HEK293 (cell line): ENCODE measurements at regions not wholly inside any gene's neighbourhood (a gene's known extent, or its start where the extent isn't known, plus 50 kb on each side); places are given as distances from the start of the nearest gene placed in this dataset.

Source experiments
- CTCF ChIA-PET: fragments of 350-600 bp; formaldehyde crosslinking; extraction: SDS; loops from one replicate; lab custom pipeline; 2021; ENCODE audit warnings: antibody characterized with exemption; lab: Yijun Ruan, JAX
- POLR2A ChIA-PET: fragments of 300-600 bp; formaldehyde crosslinking; extraction: SDS; loops from one replicate; lab custom pipeline; 2020; ENCODE audit warnings: antibody characterized with exemption, inconsistent platforms; lab: Yijun Ruan, JAX
- H3K27ac ChIP-seq: fragments of 200-500 bp; sonication (Bioruptor generic); 2 replicates; pipeline ENCODE4 v1.5.1; 2014; ENCODE audit warnings: low read depth, low read length, control low read depth, inconsistent platforms; ENCODE audit errors: extremely low read depth
- H3K36me3 ChIP-seq, 2 experiments: fragments of 200-500 bp in 1 of 2; sonication (Bioruptor generic) in 1 of 2; 1 replicate in 1 of 2; 2 replicates in 1 of 2; pipeline ENCODE4 v1.5.1; 2014 to 2017; ENCODE audit warnings: inconsistent platforms in 2 of 2, low read length in 2 of 2; ENCODE audit not compliant: control insufficient read depth in 2 of 2, insufficient read depth in 1 of 2
- H3K4me1 ChIP-seq: fragments of 200-500 bp; sonication (Bioruptor generic); 2 replicates; pipeline ENCODE4 v1.5.1; 2014; ENCODE audit warnings: mild to moderate bottlenecking, low read length, inconsistent platforms; ENCODE audit not compliant: control insufficient read depth, insufficient read depth
- H3K4me3 ChIP-seq: 2 replicates; pipeline ENCODE4 v1.5.1; 2011; ENCODE audit warnings: low read depth, mild to moderate bottlenecking, control low read depth, low read length, moderate library complexity
- H3K9me3 ChIP-seq: fragments of 200-500 bp; sonication (Bioruptor generic); 2 replicates; pipeline ENCODE4 v1.5.1; 2014; ENCODE audit warnings: low read depth, low read length, inconsistent platforms; ENCODE audit not compliant: control insufficient read depth, insufficient read depth
- BCL11A ChIP-seq: fragments of 450-650 bp; formaldehyde crosslinking; IDR thresholded peaks from 2 replicates; pipeline ENCODE4 v1.5.1; 2016; ENCODE audit warnings: low read depth, missing biosample characterization, missing genetic modification characterization
- SETDB1 ChIP-seq: IDR thresholded peaks from one replicate; pipeline ENCODE4 v1.6.1; 2017; ENCODE audit warnings: mild to moderate bottlenecking, low read length, moderate library complexity, mixed read lengths; ENCODE audit not compliant: insufficient read length
- ZBTB7A ChIP-seq: fragments of 450-650 bp; formaldehyde crosslinking; IDR thresholded peaks from 2 replicates; pipeline ENCODE4 v1.5.1; 2016; ENCODE audit warnings: low read depth, missing biosample characterization, missing genetic modification characterization
- ZNF214 ChIP-seq: fragments of 450-650 bp; formaldehyde crosslinking; IDR thresholded peaks from 2 replicates; pipeline ENCODE4 v1.5.1; 2017; ENCODE audit warnings: missing biosample characterization, mild to moderate bottlenecking, missing genetic modification characterization, borderline replicate concordance
- ZNF274 ChIP-seq, 2 experiments: fragments of 200-500 bp in 1 of 2; fragments of 450-650 bp in 1 of 2; sonication (Bioruptor generic) in 1 of 2; formaldehyde crosslinking in 1 of 2; IDR thresholded peaks; 2 replicates each; pipeline versions ENCODE4 v1.5.1 to v1.6.1; 2014 to 2016; ENCODE audit warnings: borderline replicate concordance in 1 of 2, inconsistent platforms in 1 of 2, low read length in 1 of 2, missing biosample characterization in 1 of 2, missing genetic modification characterization in 1 of 2
- ZNF366 ChIP-seq: fragments of 450-650 bp; formaldehyde crosslinking; conservative IDR thresholded peaks from 2 replicates; pipeline ENCODE4 v1.5.1; 2016; ENCODE audit warnings: missing biosample characterization, missing genetic modification characterization
- ZNF510 ChIP-seq: fragments of 450-650 bp; formaldehyde crosslinking; IDR thresholded peaks from 2 replicates; pipeline ENCODE4 v1.5.1; 2018; ENCODE audit warnings: mild to moderate bottlenecking, missing genetic modification characterization, missing biosample characterization; ENCODE audit not compliant: insufficient replicate concordance
- ZNF571 ChIP-seq: fragments of 450-650 bp; formaldehyde crosslinking; IDR thresholded peaks from 2 replicates; pipeline ENCODE4 v1.5.0; 2017; ENCODE audit warnings: missing biosample characterization, missing genetic modification characterization
- ZNF791 ChIP-seq: fragments of 450-650 bp; formaldehyde crosslinking; IDR thresholded peaks from 2 replicates; pipeline ENCODE4 v1.5.1; 2016; ENCODE audit warnings: missing biosample characterization, missing genetic modification characterization
- TF ChIP-seq, protein P1 (sequence below): fragments of 450-650 bp; formaldehyde crosslinking; IDR thresholded peaks from 2 replicates; pipeline ENCODE4 v1.5.1; 2016; ENCODE audit warnings: missing biosample characterization, missing genetic modification characterization, borderline replicate concordance
- TF ChIP-seq, protein P2 (sequence below): fragments of 450-650 bp; formaldehyde crosslinking; IDR thresholded peaks from 2 replicates; pipeline ENCODE4 v1.5.1; 2016; ENCODE audit warnings: missing biosample characterization, missing genetic modification characterization
- TF ChIP-seq, protein P3 (sequence below): fragments of 450-650 bp; IDR thresholded peaks from 2 replicates; pipeline ENCODE4 v1.5.1; 2018; ENCODE audit warnings: missing biosample characterization, missing genetic modification characterization
- TF ChIP-seq, protein P4 (sequence below): fragments of 450-650 bp; formaldehyde crosslinking; IDR thresholded peaks from 2 replicates; pipeline ENCODE4 v1.5.1; 2016; ENCODE audit warnings: missing biosample characterization, missing genetic modification characterization

DNA sequence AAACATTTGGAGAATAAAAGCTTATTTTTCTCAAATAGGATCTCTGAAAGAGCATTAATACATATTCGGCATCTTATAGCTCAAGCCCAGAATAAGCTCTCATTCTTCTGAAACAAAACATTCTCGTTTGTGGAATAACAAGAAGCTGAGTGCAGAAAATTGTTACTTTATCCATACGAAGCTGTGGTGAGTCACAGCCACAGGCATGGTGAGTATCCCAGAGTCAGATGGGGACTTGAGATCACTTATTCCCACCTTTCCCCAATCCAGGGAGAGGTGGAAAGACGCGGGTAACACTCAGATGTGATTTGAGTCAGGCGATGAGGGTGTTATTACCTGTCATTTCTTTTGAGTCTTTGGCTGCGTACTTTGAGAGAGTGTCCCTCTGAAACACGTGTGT lies 214.6 kb upstream of the TMEM132C start (continued):
- TF ChIP-seq ZBTB7A (tag by site-specific recombination) (no peak), SETDB1 (no peak)

DNA sequence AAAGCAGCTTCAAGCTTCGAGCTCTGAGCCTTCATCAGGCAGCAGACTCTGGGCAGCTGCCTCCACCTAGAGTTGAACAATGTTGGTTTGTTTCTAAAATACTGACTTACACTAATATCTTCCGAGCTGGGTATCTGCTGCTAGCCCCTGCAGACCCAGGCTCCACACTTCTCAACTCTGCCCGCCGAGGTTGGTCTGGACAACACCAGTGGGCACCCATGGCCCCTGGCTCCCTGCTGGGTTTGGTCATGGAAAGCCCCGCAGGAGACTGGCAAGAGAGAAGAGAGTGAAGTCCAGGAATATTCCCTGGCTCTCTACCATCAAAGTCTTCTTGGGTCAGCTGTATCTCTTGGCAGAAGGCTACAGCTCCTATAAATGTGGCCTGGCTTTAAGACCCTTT lies 214.2 kb upstream of the TMEM132C start:
- H3K9me3 ChIP-seq, result no peaks in the 10 kb centered on the region
- TF ChIP-seq, protein P1, sequence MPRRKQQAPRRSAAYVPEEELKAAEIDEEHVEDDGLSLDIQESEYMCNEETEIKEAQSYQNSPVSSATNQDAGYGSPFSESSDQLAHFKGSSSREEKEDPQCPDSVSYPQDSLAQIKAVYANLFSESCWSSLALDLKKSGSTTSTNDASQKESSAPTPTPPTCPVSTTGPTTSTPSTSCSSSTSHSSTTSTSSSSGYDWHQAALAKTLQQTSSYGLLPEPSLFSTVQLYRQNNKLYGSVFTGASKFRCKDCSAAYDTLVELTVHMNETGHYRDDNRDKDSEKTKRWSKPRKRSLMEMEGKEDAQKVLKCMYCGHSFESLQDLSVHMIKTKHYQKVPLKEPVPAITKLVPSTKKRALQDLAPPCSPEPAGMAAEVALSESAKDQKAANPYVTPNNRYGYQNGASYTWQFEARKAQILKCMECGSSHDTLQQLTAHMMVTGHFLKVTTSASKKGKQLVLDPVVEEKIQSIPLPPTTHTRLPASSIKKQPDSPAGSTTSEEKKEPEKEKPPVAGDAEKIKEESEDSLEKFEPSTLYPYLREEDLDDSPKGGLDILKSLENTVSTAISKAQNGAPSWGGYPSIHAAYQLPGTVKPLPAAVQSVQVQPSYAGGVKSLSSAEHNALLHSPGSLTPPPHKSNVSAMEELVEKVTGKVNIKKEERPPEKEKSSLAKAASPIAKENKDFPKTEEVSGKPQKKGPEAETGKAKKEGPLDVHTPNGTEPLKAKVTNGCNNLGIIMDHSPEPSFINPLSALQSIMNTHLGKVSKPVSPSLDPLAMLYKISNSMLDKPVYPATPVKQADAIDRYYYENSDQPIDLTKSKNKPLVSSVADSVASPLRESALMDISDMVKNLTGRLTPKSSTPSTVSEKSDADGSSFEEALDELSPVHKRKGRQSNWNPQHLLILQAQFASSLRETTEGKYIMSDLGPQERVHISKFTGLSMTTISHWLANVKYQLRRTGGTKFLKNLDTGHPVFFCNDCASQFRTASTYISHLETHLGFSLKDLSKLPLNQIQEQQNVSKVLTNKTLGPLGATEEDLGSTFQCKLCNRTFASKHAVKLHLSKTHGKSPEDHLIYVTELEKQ (tag by site-specific recombination), result no peak
- CTCF ChIA-PET, result no interaction called here
- no peak overlapping the region for H3K27ac ChIP-seq
- no peaks in the 10 kb centered on the region for H3K36me3 ChIP-seq
- POLR2A ChIA-PET, result no interaction called here
- no peaks in the 10 kb centered on the region for H3K4me1 ChIP-seq
- no peak overlapping the region for H3K4me3 ChIP-seq

DNA sequence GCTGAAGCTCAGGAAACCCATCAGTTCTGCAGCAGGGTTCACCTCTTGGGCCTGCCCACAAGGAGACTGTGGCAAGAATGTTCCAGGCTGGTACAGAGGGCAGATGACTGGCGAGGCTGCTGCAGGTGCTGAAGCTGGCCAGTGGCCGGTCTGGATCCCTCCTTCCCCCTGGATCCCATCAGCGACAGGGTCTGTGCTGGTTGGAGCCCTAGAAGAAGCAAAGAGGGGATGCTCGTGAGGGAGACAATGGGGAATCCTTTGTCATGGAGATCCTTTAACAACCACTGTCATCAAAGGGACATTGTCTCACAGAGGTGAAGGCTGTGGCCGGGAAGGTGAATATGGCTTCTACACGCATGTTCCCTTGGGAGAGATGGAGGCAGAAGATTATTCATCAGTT lies 211.4 kb upstream of the TMEM132C start:
- Histone ChIP-seq H3K36me3 (no peaks in the 10 kb centered on the region), H3K4me1 (no peaks in the 10 kb centered on the region), H3K4me3 (no peak overlapping the region), H3K27ac (no peak overlapping the region), H3K9me3 (no peaks in the 10 kb centered on the region)
- TF ChIP-seq ZNF366 (tag by site-specific recombination) (no peak), BCL11A (tag by site-specific recombination) (no peak)
- POLR2A ChIA-PET, result no interaction called here
- CTCF ChIA-PET, result no interaction called here

DNA sequence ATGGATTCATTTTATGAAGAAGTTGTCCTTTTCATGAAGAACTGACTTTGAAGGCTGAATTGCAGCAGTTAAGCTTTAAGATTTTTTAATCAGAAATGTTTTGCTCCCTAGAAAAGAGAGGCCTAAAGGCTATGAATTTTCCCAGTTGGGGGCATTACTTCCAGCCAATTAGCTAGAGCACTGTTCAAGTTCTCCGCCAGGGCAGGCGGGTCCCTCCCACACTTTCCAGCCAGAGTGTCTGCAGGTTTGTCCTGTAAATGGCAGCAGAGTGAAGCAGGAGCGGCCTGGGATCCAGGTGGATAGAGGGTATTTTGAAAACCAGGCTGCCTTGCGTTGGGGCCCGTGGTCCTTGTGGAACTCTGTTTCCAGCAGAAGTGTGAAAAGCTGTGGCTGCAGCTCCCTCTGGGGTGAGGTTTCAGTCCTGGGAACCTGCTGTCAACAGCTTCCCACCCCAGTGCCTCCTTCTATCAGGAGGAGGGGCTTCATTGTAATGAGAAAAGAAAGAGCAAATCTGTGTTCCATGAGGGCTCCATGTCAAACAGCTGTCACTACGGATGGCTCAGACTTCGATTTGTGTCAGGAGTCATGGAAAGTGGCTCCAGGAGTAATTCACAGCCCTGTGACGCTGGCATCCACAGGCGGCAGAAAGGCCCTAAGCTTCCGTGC lies 210.7 kb upstream of the TMEM132C start:
- ChIA-PET CTCF (no interaction called here), POLR2A (no interaction called here)
- Histone ChIP-seq H3K4me1 (no peaks in the 10 kb centered on the region), H3K27ac (no peak overlapping the region), H3K4me3 (no peak overlapping the region), H3K9me3 (no peaks in the 10 kb centered on the region), H3K36me3 (no peaks in the 10 kb centered on the region)
- TF ChIP-seq, protein P2, sequence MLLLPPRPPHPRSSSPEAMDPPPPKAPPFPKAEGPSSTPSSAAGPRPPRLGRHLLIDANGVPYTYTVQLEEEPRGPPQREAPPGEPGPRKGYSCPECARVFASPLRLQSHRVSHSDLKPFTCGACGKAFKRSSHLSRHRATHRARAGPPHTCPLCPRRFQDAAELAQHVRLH, result no peak
- no peak for TF ChIP-seq ZNF571
- TF ChIP-seq ZNF510, result no peak
- TF ChIP-seq, protein P3, sequence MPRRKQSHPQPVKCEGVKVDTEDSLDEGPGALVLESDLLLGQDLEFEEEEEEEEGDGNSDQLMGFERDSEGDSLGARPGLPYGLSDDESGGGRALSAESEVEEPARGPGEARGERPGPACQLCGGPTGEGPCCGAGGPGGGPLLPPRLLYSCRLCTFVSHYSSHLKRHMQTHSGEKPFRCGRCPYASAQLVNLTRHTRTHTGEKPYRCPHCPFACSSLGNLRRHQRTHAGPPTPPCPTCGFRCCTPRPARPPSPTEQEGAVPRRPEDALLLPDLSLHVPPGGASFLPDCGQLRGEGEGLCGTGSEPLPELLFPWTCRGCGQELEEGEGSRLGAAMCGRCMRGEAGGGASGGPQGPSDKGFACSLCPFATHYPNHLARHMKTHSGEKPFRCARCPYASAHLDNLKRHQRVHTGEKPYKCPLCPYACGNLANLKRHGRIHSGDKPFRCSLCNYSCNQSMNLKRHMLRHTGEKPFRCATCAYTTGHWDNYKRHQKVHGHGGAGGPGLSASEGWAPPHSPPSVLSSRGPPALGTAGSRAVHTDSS (tag by site-specific recombination), result no peak
- no peak for TF ChIP-seq ZNF274 (IDR thresholded peaks at IDR 0.05; ENCODE audit: low read length)
- no peak for TF ChIP-seq ZNF274 (tag by site-specific recombination; IDR thresholded peaks at IDR 0.05; ENCODE audit: borderline replicate concordance)
- no peak for TF ChIP-seq ZNF214 (tag by site-specific recombination)
- TF ChIP-seq, protein P4, sequence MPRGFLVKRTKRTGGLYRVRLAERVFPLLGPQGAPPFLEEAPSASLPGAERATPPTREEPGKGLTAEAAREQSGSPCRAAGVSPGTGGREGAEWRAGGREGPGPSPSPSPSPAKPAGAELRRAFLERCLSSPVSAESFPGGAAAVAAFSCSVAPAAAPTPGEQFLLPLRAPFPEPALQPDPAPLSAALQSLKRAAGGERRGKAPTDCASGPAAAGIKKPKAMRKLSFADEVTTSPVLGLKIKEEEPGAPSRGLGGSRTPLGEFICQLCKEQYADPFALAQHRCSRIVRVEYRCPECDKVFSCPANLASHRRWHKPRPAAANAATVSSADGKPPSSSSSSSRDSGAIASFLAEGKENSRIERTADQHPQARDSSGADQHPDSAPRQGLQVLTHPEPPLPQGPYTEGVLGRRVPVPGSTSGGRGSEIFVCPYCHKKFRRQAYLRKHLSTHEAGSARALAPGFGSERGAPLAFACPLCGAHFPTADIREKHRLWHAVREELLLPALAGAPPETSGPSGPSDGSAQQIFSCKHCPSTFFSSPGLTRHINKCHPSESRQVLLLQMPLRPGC (tag by site-specific recombination), result no peak
- TF ChIP-seq ZNF791 (tag by site-specific recombination), result no peak
